Omental fat pad (tissue), 3 donors: ENCODE measurements at regions not wholly inside any gene's neighbourhood (a gene's known extent, or its start where the extent isn't known, plus 50 kb on each side); places are given as distances from the start of the nearest gene placed in this dataset.
"Not testable (repeated sequence)": the region's sequence is repeated elsewhere in the genome, so short reads cannot be mapped to it uniquely, and the experiment has no call there.

ENCODE experiments used
- ATAC-seq: fragments of 150-250 bp; one replicate; pipeline ENCODE4 v1.9.1; 2016; ENCODE audit warnings: mild to moderate bottlenecking, moderate library complexity; ENCODE audit not compliant: low FRiP score
- DNase-seq: peaks from one replicate; pipeline ENCODE4 v3.0.0-alpha.2; 2019; ENCODE audit warnings: low spot score
- TF ChIP-seq, protein P1 (sequence below), 3 donors: fragments of 450-650 bp; IDR thresholded peaks; one replicate each; pipeline ENCODE4 v1.5.1; 2016 to 2017; ENCODE audit warnings: antibody characterized with exemption in 3 of 3, mild to moderate bottlenecking in 3 of 3, moderate library complexity in 2 of 3

GRCh38 chr3:144477593-144477992 lies 506.0 kb downstream of the DIPK2A start:
- ATAC-seq: no peak
- TF ChIP-seq, protein P1, sequence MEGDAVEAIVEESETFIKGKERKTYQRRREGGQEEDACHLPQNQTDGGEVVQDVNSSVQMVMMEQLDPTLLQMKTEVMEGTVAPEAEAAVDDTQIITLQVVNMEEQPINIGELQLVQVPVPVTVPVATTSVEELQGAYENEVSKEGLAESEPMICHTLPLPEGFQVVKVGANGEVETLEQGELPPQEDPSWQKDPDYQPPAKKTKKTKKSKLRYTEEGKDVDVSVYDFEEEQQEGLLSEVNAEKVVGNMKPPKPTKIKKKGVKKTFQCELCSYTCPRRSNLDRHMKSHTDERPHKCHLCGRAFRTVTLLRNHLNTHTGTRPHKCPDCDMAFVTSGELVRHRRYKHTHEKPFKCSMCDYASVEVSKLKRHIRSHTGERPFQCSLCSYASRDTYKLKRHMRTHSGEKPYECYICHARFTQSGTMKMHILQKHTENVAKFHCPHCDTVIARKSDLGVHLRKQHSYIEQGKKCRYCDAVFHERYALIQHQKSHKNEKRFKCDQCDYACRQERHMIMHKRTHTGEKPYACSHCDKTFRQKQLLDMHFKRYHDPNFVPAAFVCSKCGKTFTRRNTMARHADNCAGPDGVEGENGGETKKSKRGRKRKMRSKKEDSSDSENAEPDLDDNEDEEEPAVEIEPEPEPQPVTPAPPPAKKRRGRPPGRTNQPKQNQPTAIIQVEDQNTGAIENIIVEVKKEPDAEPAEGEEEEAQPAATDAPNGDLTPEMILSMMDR (IDR thresholded peaks at IDR 0.05): no peak
- no peak for DNase-seq

- no peak for DNase-seq
- TF ChIP-seq, protein P1 (IDR thresholded peaks at IDR 0.05): no peak
- no peak for ATAC-seq
Observed at GRCh38 chr3:144480416-144480919, 508.8 kb downstream of the DIPK2A start.

- ATAC-seq: no peak
Observed at GRCh38 chr3:144482876-144483275, 511.3 kb downstream of the DIPK2A start.

GRCh38 chr3:144487011-144487410 lies 515.4 kb downstream of the DIPK2A start:
- DNase-seq: no peak
- TF ChIP-seq, protein P1 (IDR thresholded peaks at IDR 0.05): no peak
- no peak for ATAC-seq

More at GRCh38 chr3:144482876-144483275, 511.3 kb downstream of the DIPK2A start:
- TF ChIP-seq, protein P1 (IDR thresholded peaks at IDR 0.05): no peak
- no peak for DNase-seq

DNA sequence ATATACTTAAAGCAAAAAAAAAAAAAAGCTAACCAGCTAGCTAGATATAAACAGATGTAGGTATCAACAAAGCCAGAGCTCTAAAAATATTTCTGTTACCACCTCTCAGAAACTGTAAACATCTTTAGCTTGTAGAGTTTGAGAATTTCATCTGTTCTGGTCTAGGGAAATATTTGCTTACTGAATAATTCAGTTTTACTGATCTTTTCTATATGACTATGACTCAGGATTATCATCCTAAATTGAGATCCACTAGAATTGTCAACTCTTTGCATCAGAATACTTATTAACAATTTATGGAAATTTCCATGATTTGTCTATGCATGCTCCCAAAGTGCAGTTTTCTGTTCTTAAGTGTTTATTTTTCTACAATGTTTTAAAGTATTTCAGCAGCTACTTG lies 517.3 kb downstream of the DIPK2A start:
- TF ChIP-seq, protein P1 (IDR thresholded peaks at IDR 0.05): no peak
- DNase-seq (no peak), ATAC-seq (no peak)

- ATAC-seq: no peak
- no peak for DNase-seq
- TF ChIP-seq, protein P1 (IDR thresholded peaks at IDR 0.05): no peak
Observed at GRCh38 chr3:144491333-144491732, 519.7 kb downstream of the DIPK2A start.

DNA sequence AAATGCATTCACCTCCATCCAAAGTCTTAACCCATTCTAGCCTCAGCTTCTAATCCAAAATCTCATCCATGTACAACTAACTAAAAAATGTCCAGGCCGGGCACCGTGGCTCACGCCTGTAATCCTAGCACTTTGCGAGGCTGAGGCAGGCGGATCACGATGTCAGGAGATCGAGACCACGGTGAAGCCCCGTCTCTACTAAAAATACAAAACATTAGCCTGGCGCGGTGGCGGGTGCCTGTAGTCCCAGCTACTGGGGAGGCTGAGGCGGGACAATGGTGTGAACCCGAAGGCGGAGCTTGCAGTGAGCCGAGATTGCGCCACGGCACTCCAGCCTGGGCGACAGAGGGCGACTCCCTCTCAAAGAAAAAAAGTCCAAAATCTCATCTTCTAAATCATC lies 523.0 kb downstream of the DIPK2A start:
- not testable (repeated sequence) for DNase-seq, ATAC-seq
